ENCODE measurements at regions not wholly inside any gene's neighbourhood (a gene's known extent, or its start where the extent isn't known, plus 50 kb on each side); places are given as distances from the start of the nearest gene placed in this dataset. TPM values are rescaled to one million over a fixed set of nuclear protein-coding genes. Genes with fewer than 3 reads are reported as not detected.

GRCh38 chr4:97507587-97508245 lies 635.6 kb downstream of the STPG2 start (continued):
- TF ChIP-seq BCLAF1 (IDR thresholded peaks at IDR 0.05): no peak
- no peak for TF ChIP-seq E4F1 (IDR thresholded peaks at IDR 0.05; ENCODE audit: borderline replicate concordance, partially characterized antibody)

Small RNAs in the stretch of these regions (small RNA-seq; reads per million reads assigned to genes)
- gene COX7A2P2 (not detected), gene RNU6-34P (not detected)

Measured in GM12878 (cell line).